Upper lobe of left lung (tissue), 4 donors: ENCODE measurements at regions not wholly inside any gene's neighbourhood (a gene's known extent, or its start where the extent isn't known, plus 50 kb on each side); places are given as distances from the start of the nearest gene placed in this dataset.

ENCODE experiments used
- CTCF ChIP-seq, 6 experiments: fragments of 450-650 bp in 4 of 6; fragments of 200-600 bp in 2 of 6; sonication (generic) in 2 of 6; IDR thresholded peaks; one replicate each; pipeline ENCODE4 v1.5.1; 2016 to 2019; ENCODE audit warnings: antibody characterized with exemption in 6 of 6
- EP300 ChIP-seq, 4 donors: sonication (generic); formaldehyde crosslinking; IDR thresholded peaks; one replicate each; pipeline ENCODE4 v1.5.1; 2017; ENCODE audit warnings: antibody characterized with exemption in 4 of 4, control low read depth in 2 of 4
- POLR2A ChIP-seq, 4 donors: fragments of 450-650 bp; IDR thresholded peaks; one replicate each; pipeline ENCODE4 v1.5.1; 2016 to 2017; ENCODE audit warnings: antibody characterized with exemption in 4 of 4, mild to moderate bottlenecking in 2 of 4
- POLR2AphosphoS5 ChIP-seq, 2 donors: sonication (generic); formaldehyde crosslinking; IDR thresholded peaks; one replicate each; pipeline ENCODE4 v1.5.1; 2017; ENCODE audit warnings: antibody characterized with exemption in 2 of 2

GRCh38 chr4:64584125-64584524 is 174.9 kb upstream of the TECRL start:
- TF ChIP-seq CTCF (IDR thresholded peaks at IDR 0.05) (no peak), POLR2AphosphoS5 (IDR thresholded peaks at IDR 0.05) (no peak), EP300 (IDR thresholded peaks at IDR 0.05) (no peak), POLR2A (IDR thresholded peaks at IDR 0.05) (no peak)
